Heart right ventricle (tissue), 16 donors: ENCODE measurements at regions not wholly inside any gene's neighbourhood (a gene's known extent, or its start where the extent isn't known, plus 50 kb on each side); places are given as distances from the start of the nearest gene placed in this dataset.

Experiments
- ATAC-seq, 8 donors: fragments of 200-7000 bp; cut with Tn5 transposase; one replicate each; pipeline ENCODE4 v1.9.1; 2020; ENCODE audit warnings: mild to moderate bottlenecking in 8 of 8, moderate library complexity in 8 of 8, moderate number of reproducible peaks in 1 of 8
- DNase-seq, 2 donors: peaks; one replicate each; pipeline ENCODE4 v3.0.0-alpha.2; 2020
- H3K27ac ChIP-seq, 10 donors: fragments of 200-600 bp; sonication (generic) in 2 of 10; one replicate each; pipeline versions ENCODE4 v1.5.0 to v1.8.0; 2020 to 2022; ENCODE audit warnings: mild to moderate bottlenecking in 3 of 10
- H3K27me3 ChIP-seq, 7 donors: fragments of 200-600 bp; one replicate each; pipeline ENCODE4 v1.8.0; 2021 to 2022; ENCODE audit warnings: mild to moderate bottlenecking in 2 of 7
- H3K36me3 ChIP-seq, 9 donors: fragments of 200-600 bp; sonication (generic) in 1 of 9; one replicate each; pipeline versions ENCODE4 v1.5.0 to v1.8.0; 2020 to 2022; ENCODE audit warnings: mild to moderate bottlenecking in 2 of 9
- H3K4me1 ChIP-seq, 9 donors: fragments of 200-600 bp; sonication (generic) in 1 of 9; one replicate each; pipeline versions ENCODE4 v1.5.0 to v1.8.0; 2020 to 2022; ENCODE audit warnings: mild to moderate bottlenecking in 4 of 9
- H3K4me3 ChIP-seq, 10 donors: fragments of 200-600 bp; sonication (generic) in 2 of 10; one replicate each; pipeline versions ENCODE4 v1.5.0 to v1.8.0; 2020 to 2022; ENCODE audit warnings: mild to moderate bottlenecking in 7 of 10, moderate library complexity in 2 of 10
- H3K9me3 ChIP-seq, 11 donors: fragments of 200-600 bp in 10 of 11; sonication (generic) in 2 of 11; one replicate each; pipeline versions ENCODE4 v1.5.0 to v1.8.0; 2013 to 2022; ENCODE audit warnings: mild to moderate bottlenecking in 2 of 11, control low read depth in 1 of 11, moderate library complexity in 1 of 11
- CTCF ChIP-seq, 9 donors: fragments of 200-600 bp; sonication (generic) in 2 of 9; IDR thresholded peaks; one replicate each; pipeline versions ENCODE4 v1.5.0 to v1.8.0; 2021 to 2022; ENCODE audit warnings: antibody characterized with exemption in 9 of 9, mild to moderate bottlenecking in 5 of 9, moderate library complexity in 1 of 9
- WGBS, 2 donors: extraction: QIAGEN DNeasy Blood & Tissue Kit; methylation state at CpG; one replicate each; pipeline ENCODE4 v1.1.7; 2013; ENCODE audit warnings: inconsistent platforms in 1 of 2; 5-methylcytosine and 5-hydroxymethylcytosine counted together
- intact Hi-C, 10 donors: fragments of 100-400 bp; cut with DNase I; formaldehyde crosslinking; loops; one replicate each; pipeline versions ENCODE4 v1.11.1 to v1.14.2; 2022
- donor health status: Arrhythmogenic right ventricular cardiomyopathy.
- donor health status: ischemic (EF 13 %, LVEDD 7.1; RV severe dilation, severe dysfunction).
- donor health status: healthy with polysubstance abuse.
- donor health status: DM: no; HTN: yes; CAD: no.
- donor health status: DM: no; HTN: no; CAD: no.
- donor health status: ischemic (EF 25% LVEDD 6.9; RV normal size, moderate dysfunction).
- donor health status: ischemic (EF 25% LVEDD 5.7; RV mildly dilated, moderate dysfunction).
- donor health status: healthy.
- donor health status: DM: yes; HTN: yes; CAD: no.
- donor health status: Ischemic cardiomyopathy.
- donor health status: ischemic (EF 35%, LVEDD 5.7; RV mildly dilated, moderate dysfunction).
- donor health status: nonischemic (EF 11% LVEDD 7.7; RV severe dilation, severe dysfunction).
- donor health status: DM: yes; HTN: yes; CAD: no.
- donor health status: PGD.
- donor health status: ischemic (EF 29% LVEDD 5.4; RV normal size, mild dysfunction).
- donor health status: nonischemic (EF 23%, LVEDD 6.1; RV moderate dilation, normal function).

GRCh38 chr12:14260011-14260993 is 105.2 kb upstream of the ATF7IP start:
- no peaks in the 10 kb centered on the region for H3K36me3 ChIP-seq
- ATAC-seq (peak; percentile 50 to 73 (median 62)), DNase-seq (peak; percentile 90 to 95)
- WGBS, 2 donors, result 18% methylated on average over 31 of the region's 31 CpGs
- H3K4me3 ChIP-seq, result peak overlapping the region in 7 of 10 donors; percentile 9 to 37 (median 27)
- intact Hi-C loops, result loop anchor here in 6 of 10 donors (1.0 to 10.0 kb wide), 5 partner anchors 94 to 106 kb away; partner anchors contain the start of gene ATF7IP (in 3 of the 6)
- no peaks in the 10 kb centered on the region for H3K27me3 ChIP-seq
- H3K9me3 ChIP-seq, result peaks cover 0 to 26% (median 8%) of the 10 kb centered on the region in 11 donors
- peaks cover 13 to 72% (median 52%) of the 10 kb centered on the region in 9 donors for H3K4me1 ChIP-seq
- TF ChIP-seq CTCF (IDR thresholded peaks at IDR 0.05), result no peak
- peak overlapping the region; percentile 16 to 96 (median 91) for H3K27ac ChIP-seq

GRCh38 chr12:14261096-14261495 is 104.4 kb upstream of the ATF7IP start:
- DNase-seq (peak; percentile 29 to 34), ATAC-seq (no peak)
- Histone ChIP-seq H3K9me3 (peaks cover 0 to 28% (median 8%) of the 10 kb centered on the region in 11 donors), H3K36me3 (no peaks in the 10 kb centered on the region), H3K27ac (peak overlapping the region; percentile 16 to 96 (median 91)), H3K4me1 (peaks cover 11 to 64% (median 48%) of the 10 kb centered on the region in 9 donors), H3K27me3 (no peaks in the 10 kb centered on the region), H3K4me3 (peak overlapping the region in 4 of 10 donors; percentile 25 to 37 (median 34))
- 61 to 68% methylated on average over 6 of the region's 6 CpGs for WGBS, 2 donors
- no peak for TF ChIP-seq CTCF (IDR thresholded peaks at IDR 0.05)
- intact Hi-C loops, result loop anchor here in 3 of 10 donors (2.0 to 10.0 kb wide), 3 partner anchors 94 to 104 kb away; partner anchors contain the start of gene ATF7IP (in 1 of the 3)

- Histone ChIP-seq H3K27ac (peak overlapping the region in 6 of 10 donors; percentile 4 to 96 (median 92)), H3K4me3 (no peak overlapping the region), H3K4me1 (peaks cover 9 to 57% (median 40%) of the 10 kb centered on the region in 9 donors), H3K36me3 (no peaks in the 10 kb centered on the region), H3K9me3 (peaks cover 0 to 28% (median 8%) of the 10 kb centered on the region in 11 donors), H3K27me3 (no peaks in the 10 kb centered on the region)
- DNase-seq, result no peak
- intact Hi-C loops, result loop anchor here in 3 of 10 donors (2.0 to 10.0 kb wide), 3 partner anchors 93 to 103 kb away; partner anchors contain the start of gene ATF7IP (in 1 of the 3)
- TF ChIP-seq CTCF (IDR thresholded peaks at IDR 0.05), result no peak
- 93 to 94% methylated on average over 2 of the region's 2 CpGs for WGBS, 2 donors
- no peak for ATAC-seq
Observed at GRCh38 chr12:14261861-14262260, 103.6 kb upstream of the ATF7IP start.

- H3K4me1 ChIP-seq, result peaks cover 9 to 49% (median 29%) of the 10 kb centered on the region in 9 donors
- ATAC-seq (no peak), DNase-seq (no peak)
- intact Hi-C loops, result loop anchor here in 2 of 10 donors (5.0 to 10.0 kb wide), 2 partner anchors 92 to 99 kb away; no protein-coding TSS in a partner anchor
- H3K4me3 ChIP-seq, result no peak overlapping the region
- 94 to 96% methylated on average over 7 of the region's 7 CpGs for WGBS, 2 donors
- no peak overlapping the region for H3K27ac ChIP-seq
- peaks cover 0 to 28% (median 8%) of the 10 kb centered on the region in 11 donors for H3K9me3 ChIP-seq
- H3K27me3 ChIP-seq, result no peaks in the 10 kb centered on the region
- H3K36me3 ChIP-seq, result no peaks in the 10 kb centered on the region
- TF ChIP-seq CTCF (IDR thresholded peaks at IDR 0.05), result no peak
Observed at GRCh38 chr12:14262771-14263511, 102.5 kb upstream of the ATF7IP start.
